IMR-90 (cell line): ENCODE measurements at regions not wholly inside any gene's neighbourhood (a gene's known extent, or its start where the extent isn't known, plus 50 kb on each side); places are given as distances from the start of the nearest gene placed in this dataset.

ENCODE experiments used
- POLR2A ChIP-seq: IDR thresholded peaks from 2 replicates; pipeline ENCODE4 v1.6.1; 2012; ENCODE audit warnings: mild to moderate bottlenecking, low read depth, low read length
- RAD21 ChIP-seq: IDR thresholded peaks from 2 replicates; pipeline ENCODE4 v1.6.1; 2012; ENCODE audit warnings: low read length, improper control_type of control experiment
- TF ChIP-seq, protein P1 (sequence below): conservative IDR thresholded peaks from 2 replicates; pipeline ENCODE4 v1.5.1; 2012; ENCODE audit warnings: mild to moderate bottlenecking, low read depth, low read length, improper control_type of control experiment

DNA sequence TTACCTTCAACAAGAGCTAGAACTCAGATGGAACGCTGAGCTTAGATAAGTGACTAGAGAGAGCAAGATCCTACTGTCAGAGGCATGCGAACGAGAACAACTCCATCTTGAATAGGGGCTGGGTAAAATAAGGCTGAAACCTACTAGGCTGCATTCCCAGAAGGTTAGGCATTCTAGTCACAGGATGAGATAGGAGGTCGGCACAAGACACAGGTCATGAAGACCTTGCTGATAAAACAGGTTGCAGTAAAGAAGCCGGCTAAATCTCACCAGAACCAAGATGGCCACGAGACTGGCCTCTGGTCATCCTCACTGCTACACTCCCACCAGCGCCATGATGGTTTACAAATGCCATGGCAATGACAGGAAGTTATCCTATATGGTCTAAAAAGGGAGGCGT, 59.6 kb upstream of the PLEKHG3 start:
- TF ChIP-seq, protein P1, sequence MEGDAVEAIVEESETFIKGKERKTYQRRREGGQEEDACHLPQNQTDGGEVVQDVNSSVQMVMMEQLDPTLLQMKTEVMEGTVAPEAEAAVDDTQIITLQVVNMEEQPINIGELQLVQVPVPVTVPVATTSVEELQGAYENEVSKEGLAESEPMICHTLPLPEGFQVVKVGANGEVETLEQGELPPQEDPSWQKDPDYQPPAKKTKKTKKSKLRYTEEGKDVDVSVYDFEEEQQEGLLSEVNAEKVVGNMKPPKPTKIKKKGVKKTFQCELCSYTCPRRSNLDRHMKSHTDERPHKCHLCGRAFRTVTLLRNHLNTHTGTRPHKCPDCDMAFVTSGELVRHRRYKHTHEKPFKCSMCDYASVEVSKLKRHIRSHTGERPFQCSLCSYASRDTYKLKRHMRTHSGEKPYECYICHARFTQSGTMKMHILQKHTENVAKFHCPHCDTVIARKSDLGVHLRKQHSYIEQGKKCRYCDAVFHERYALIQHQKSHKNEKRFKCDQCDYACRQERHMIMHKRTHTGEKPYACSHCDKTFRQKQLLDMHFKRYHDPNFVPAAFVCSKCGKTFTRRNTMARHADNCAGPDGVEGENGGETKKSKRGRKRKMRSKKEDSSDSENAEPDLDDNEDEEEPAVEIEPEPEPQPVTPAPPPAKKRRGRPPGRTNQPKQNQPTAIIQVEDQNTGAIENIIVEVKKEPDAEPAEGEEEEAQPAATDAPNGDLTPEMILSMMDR: no peak
- TF ChIP-seq RAD21 (no peak), POLR2A (no peak)
